ENCODE measurements at regions not wholly inside any gene's neighbourhood (a gene's known extent, or its start where the extent isn't known, plus 50 kb on each side); places are given as distances from the start of the nearest gene placed in this dataset.

DNA sequence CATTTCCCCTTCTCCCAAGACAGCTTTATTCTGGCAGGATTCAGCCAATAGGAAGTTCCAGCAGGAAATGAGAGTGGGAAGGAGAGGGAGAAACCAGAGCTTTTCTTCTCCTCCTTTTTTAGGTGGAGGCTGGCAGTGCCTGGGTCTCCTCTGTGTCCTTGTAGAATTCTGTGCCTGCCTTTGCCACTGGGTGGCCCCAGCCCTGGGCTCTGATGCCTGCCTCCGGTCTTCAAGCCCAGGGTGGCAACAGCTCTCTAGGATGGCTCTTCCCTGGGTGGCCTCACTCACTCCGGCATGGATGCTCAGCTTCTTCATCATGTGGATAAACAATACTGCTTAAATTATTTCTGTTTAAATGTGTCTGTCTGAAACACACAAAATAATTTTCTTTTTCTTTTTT, 694.8 kb downstream of the SEMA5A start:
- TF ChIP-seq POLR2AphosphoS5 (IDR thresholded peaks at IDR 0.05; ENCODE audit: low read depth, low read length): no peak
- no peak for TF ChIP-seq SIN3A (IDR thresholded peaks at IDR 0.05; ENCODE audit: borderline replicate concordance, insufficient read depth, low read length)

All from PFSK-1 (cell line).